PFSK-1 (cell line): ENCODE measurements at regions not wholly inside any gene's neighbourhood (a gene's known extent, or its start where the extent isn't known, plus 50 kb on each side); places are given as distances from the start of the nearest gene placed in this dataset.

Source experiments
- FOXP2 ChIP-seq: optimal IDR thresholded peaks from 2 replicates; pipeline ENCODE3; 2011; ENCODE audit warnings: borderline replicate concordance, control low read depth, inconsistent platforms; ENCODE audit not compliant: insufficient read depth; ENCODE audit errors: extremely low read length, extremely low read depth
- POLR2AphosphoS5 ChIP-seq: IDR thresholded peaks from 2 replicates; pipeline ENCODE4 v1.6.1; 2012; ENCODE audit warnings: low read depth, mild to moderate bottlenecking, control low read depth, low read length, moderate library complexity
- REST ChIP-seq, 2 experiments: IDR thresholded peaks; 2 replicates each; pipeline versions ENCODE4 v1.6.1 to v1.8.0; 2011 to 2012; ENCODE audit warnings: low read depth in 2 of 2, low read length in 2 of 2, control low read depth in 1 of 2, inconsistent platforms in 1 of 2, mild to moderate bottlenecking in 1 of 2, moderate library complexity in 1 of 2; ENCODE audit not compliant: insufficient read depth in 1 of 2
- SIN3A ChIP-seq: IDR thresholded peaks from 2 replicates; pipeline ENCODE4 v1.6.1; 2012; ENCODE audit warnings: mild to moderate bottlenecking, low read length, moderate library complexity, borderline replicate concordance; ENCODE audit not compliant: insufficient read depth
- TAF1 ChIP-seq: IDR thresholded peaks from 2 replicates; pipeline ENCODE4 v1.6.1; 2012; ENCODE audit warnings: low read length, control low read depth, borderline replicate concordance; ENCODE audit not compliant: insufficient read depth

DNA sequence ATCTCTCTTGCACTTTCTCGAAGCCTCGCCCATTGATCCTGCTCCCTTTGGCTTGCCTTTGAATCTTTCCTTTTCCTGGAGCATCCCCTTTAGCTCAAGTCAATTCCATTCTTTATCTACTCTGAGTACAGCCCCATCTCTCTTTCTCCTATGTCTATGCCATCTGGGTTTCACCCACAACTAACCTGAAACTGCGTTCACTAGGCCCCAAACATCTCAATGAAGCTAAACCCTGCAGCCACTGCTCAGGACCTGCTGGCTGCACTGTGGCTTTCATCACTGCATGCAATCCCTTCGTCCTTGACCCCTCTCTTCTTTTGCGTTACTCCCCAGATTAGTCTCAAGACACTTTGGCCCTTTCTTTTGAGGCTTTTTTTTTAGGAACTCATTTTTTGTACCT, 81.6 kb upstream of the CYRIA start:
- TF ChIP-seq TAF1 (no peak), SIN3A (no peak), FOXP2 (no peak), REST (IDR thresholded peaks at IDR 0.05; ENCODE audit: insufficient read depth in 1 of 2, low read depth in 2 of 2, low read length in 2 of 2) (no peak), POLR2AphosphoS5 (no peak)

DNA sequence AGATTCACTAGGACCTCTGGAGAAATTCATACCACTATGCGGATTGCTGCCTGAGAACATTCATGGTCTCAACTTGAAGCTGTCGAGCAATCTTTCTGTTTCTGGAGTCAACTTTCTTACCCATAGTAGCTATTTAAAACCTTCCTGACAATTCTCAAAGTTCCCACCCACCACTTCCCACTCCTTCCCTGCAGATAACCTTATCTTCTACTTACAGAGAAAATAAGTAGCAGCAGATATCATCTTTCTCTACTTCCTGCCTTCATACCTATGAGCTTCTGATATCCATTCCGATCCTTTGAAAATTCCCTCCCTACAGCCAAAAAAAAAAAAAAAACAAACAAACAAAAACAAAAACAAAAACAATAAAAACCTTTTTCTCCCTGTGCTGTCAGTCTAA, 81.2 kb upstream of the CYRIA start:
- TF ChIP-seq SIN3A: no peak
- no peak for TF ChIP-seq POLR2AphosphoS5
- no peak for TF ChIP-seq REST (IDR thresholded peaks at IDR 0.05; ENCODE audit: insufficient read depth in 1 of 2, low read depth in 2 of 2, low read length in 2 of 2)
- TF ChIP-seq FOXP2: no peak

- TF ChIP-seq FOXP2 (no peak), REST (IDR thresholded peaks at IDR 0.05; ENCODE audit: insufficient read depth in 1 of 2, low read depth in 2 of 2, low read length in 2 of 2) (no peak), SIN3A (no peak), TAF1 (no peak), POLR2AphosphoS5 (no peak)
Measured at GRCh38 chr2:16746329-16746728, 80.7 kb upstream of the CYRIA start.

DNA sequence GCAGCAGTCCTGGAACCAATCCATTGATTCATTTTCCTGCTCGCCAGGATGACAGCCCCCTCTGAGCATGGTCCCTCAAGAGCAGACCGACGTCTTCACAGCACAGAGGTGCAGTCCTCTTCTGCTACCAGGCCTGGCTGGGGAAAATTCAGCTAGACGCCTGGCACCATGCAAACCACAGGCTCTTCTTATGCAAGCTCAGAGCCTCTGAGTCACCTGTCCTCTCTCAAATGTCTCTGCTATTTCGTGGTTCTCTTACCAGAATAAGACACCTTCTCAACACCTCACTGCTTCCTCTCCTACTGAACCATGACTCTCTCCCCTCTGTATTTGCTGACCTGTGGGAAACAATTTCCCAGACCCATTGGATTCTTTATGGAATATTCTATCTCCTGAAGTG, 79.8 kb upstream of the CYRIA start:
- TF ChIP-seq POLR2AphosphoS5: no peak
- TF ChIP-seq REST (IDR thresholded peaks at IDR 0.05; ENCODE audit: insufficient read depth in 1 of 2, low read depth in 2 of 2, low read length in 2 of 2): no peak
- no peak for TF ChIP-seq FOXP2
- TF ChIP-seq TAF1: no peak
- TF ChIP-seq SIN3A: no peak

- TF ChIP-seq FOXP2 (no peak), TAF1 (no peak), POLR2AphosphoS5 (no peak), REST (IDR thresholded peaks at IDR 0.05; ENCODE audit: insufficient read depth in 1 of 2, low read depth in 2 of 2, low read length in 2 of 2) (no peak), SIN3A (no peak)
Measured at GRCh38 chr2:16744521-16744920, 78.9 kb upstream of the CYRIA start.
